Gastrocnemius medialis (tissue), 4 donors: ENCODE measurements at regions not wholly inside any gene's neighbourhood (a gene's known extent, or its start where the extent isn't known, plus 50 kb on each side); places are given as distances from the start of the nearest gene placed in this dataset.

ENCODE experiments used
- POLR2A ChIP-seq, 2 donors: fragments of 450-650 bp; IDR thresholded peaks; one replicate each; pipeline ENCODE4 v1.6.1; 2017; ENCODE audit warnings: antibody characterized with exemption in 2 of 2, mild to moderate bottlenecking in 2 of 2, moderate library complexity in 2 of 2
- TF ChIP-seq, protein P1 (sequence below), 5 experiments: fragments of 450-650 bp in 3 of 5; fragments of 200-600 bp in 2 of 5; sonication (generic) in 2 of 5; IDR thresholded peaks in 4 of 5; conservative IDR thresholded peaks in 1 of 5; 1 replicate in 4 of 5; 2 replicates in 1 of 5; pipeline ENCODE4 v1.5.1; 2016 to 2019; ENCODE audit warnings: antibody characterized with exemption in 5 of 5, mild to moderate bottlenecking in 3 of 5, moderate library complexity in 3 of 5

DNA sequence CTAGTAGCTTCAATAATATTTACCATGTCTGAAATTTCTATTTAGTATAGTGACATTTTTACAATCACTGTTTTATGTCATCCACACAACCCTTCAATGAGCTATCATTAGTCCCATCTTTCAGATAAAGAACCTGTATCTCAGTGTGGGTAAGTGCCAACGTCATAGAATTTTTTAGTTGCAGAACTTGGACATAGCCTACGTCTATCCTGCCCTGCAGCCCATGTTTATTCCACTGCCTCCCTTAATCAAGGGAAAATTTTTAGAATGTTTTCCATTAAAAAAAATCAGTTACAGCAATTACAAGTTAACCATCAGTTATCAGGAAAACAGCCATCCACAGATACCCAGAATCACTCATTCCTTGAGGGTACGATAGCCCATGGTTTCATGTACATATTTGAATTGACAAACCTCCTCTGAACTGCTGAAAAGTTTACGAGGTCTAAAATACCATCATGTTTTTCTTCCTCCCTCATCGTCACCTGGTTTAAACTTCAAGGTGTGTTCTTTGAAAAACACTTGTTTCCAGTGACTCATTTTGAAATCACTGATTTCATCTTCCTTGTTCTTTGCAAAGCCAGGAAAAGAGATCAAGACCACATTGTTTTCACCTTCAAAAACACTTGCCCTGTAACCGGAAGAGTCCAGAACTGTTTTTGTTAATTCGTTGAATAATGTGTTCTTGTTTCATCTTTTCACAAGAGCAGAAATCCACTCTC, 100.9 kb downstream of the FAM76B start:
- no peak for TF ChIP-seq POLR2A (IDR thresholded peaks at IDR 0.05)
- TF ChIP-seq, protein P1, sequence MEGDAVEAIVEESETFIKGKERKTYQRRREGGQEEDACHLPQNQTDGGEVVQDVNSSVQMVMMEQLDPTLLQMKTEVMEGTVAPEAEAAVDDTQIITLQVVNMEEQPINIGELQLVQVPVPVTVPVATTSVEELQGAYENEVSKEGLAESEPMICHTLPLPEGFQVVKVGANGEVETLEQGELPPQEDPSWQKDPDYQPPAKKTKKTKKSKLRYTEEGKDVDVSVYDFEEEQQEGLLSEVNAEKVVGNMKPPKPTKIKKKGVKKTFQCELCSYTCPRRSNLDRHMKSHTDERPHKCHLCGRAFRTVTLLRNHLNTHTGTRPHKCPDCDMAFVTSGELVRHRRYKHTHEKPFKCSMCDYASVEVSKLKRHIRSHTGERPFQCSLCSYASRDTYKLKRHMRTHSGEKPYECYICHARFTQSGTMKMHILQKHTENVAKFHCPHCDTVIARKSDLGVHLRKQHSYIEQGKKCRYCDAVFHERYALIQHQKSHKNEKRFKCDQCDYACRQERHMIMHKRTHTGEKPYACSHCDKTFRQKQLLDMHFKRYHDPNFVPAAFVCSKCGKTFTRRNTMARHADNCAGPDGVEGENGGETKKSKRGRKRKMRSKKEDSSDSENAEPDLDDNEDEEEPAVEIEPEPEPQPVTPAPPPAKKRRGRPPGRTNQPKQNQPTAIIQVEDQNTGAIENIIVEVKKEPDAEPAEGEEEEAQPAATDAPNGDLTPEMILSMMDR (IDR thresholded peaks at IDR 0.05 in 4 of 5, conservative IDR thresholded peaks at IDR 0.05 in 1 of 5) = no peak
